Brain microvascular endothelial cell (primary cell): ENCODE measurements at regions not wholly inside any gene's neighbourhood (a gene's known extent, or its start where the extent isn't known, plus 50 kb on each side); places are given as distances from the start of the nearest gene placed in this dataset.
"Not testable (repeated sequence)": the region's sequence is repeated elsewhere in the genome, so short reads cannot be mapped to it uniquely, and the experiment has no call there.

ENCODE experiments used
- DNase-seq: peaks from one replicate; pipeline ENCODE4 v3.0.0-alpha.2; 2020
- H3K27ac ChIP-seq: fragments of 250-450 bp; sonication (Bioruptor Pico); 2 replicates; pipeline ENCODE4 v1.5.1; 2020; ENCODE audit warnings: mild to moderate bottlenecking, moderate library complexity
- H3K27me3 ChIP-seq: fragments of 250-450 bp; sonication (Bioruptor Pico); replicated peaks from 2 replicates; pipeline ENCODE4 v1.5.1; 2020; ENCODE audit warnings: mild to moderate bottlenecking
- H3K36me3 ChIP-seq: fragments of 250-450 bp; sonication (Bioruptor Pico); replicated peaks from 2 replicates; pipeline ENCODE4 v1.5.1; 2020; ENCODE audit warnings: mild to moderate bottlenecking
- H3K4me3 ChIP-seq: 2 replicates; pipeline ENCODE4 v1.5.1; 2011; ENCODE audit warnings: low read depth, mild to moderate bottlenecking, control low read depth, low read length, moderate library complexity
- CTCF ChIP-seq: IDR thresholded peaks from 2 replicates; pipeline ENCODE4 v1.5.1; 2011; ENCODE audit warnings: low read depth, mild to moderate bottlenecking, moderate library complexity, low read length, control low read depth, inconsistent platforms; ENCODE audit errors: missing control alignments
- in situ Hi-C: cut with HindIII; loops from 2 replicates; pipeline ENCODE4 v1.10.0; 2017; ENCODE audit warnings: low sequenced_read_pairs, low pct_ligation_motif_present

GRCh38 chr3:177263615-177264368 lies 66.5 kb upstream of the TBL1XR1 start:
- no peak overlapping the region for H3K27ac ChIP-seq
- DNase-seq = peak; percentile 1
- H3K4me3 ChIP-seq = no peak overlapping the region
- in situ Hi-C loops = no loop called here
- H3K36me3 ChIP-seq = no peaks in the 10 kb centered on the region
- no peaks in the 10 kb centered on the region for H3K27me3 ChIP-seq
- no peak for TF ChIP-seq CTCF

GRCh38 chr3:177271811-177272501 lies 74.7 kb upstream of the TBL1XR1 start:
- in situ Hi-C loops, H3K27ac ChIP-seq, H3K27me3 ChIP-seq, H3K36me3 ChIP-seq, H3K4me3 ChIP-seq, DNase-seq: not testable (repeated sequence)

GRCh38 chr3:177278016-177278415 lies 80.7 kb upstream of the TBL1XR1 start:
- Histone ChIP-seq H3K27me3 (no peaks in the 10 kb centered on the region), H3K27ac (no peak overlapping the region), H3K36me3 (no peaks in the 10 kb centered on the region), H3K4me3 (no peak overlapping the region)
- no peak for DNase-seq
- TF ChIP-seq CTCF = no peak
- in situ Hi-C loops = no loop called here

GRCh38 chr3:177279118-177279815 lies 82.0 kb upstream of the TBL1XR1 start:
- in situ Hi-C loops = no loop called here
- Histone ChIP-seq H3K27me3 (no peaks in the 10 kb centered on the region), H3K27ac (no peak overlapping the region), H3K4me3 (no peak overlapping the region), H3K36me3 (no peaks in the 10 kb centered on the region)
- TF ChIP-seq CTCF = no peak
- DNase-seq = no peak

- Histone ChIP-seq H3K27ac (no peak overlapping the region), H3K36me3 (no peaks in the 10 kb centered on the region), H3K4me3 (no peak overlapping the region), H3K27me3 (no peaks in the 10 kb centered on the region)
- DNase-seq = no peak
- no peak for TF ChIP-seq CTCF
- in situ Hi-C loops = no loop called here
Measured at GRCh38 chr3:177281292-177282118, 84.2 kb upstream of the TBL1XR1 start.
